ENCODE measurements at regions not wholly inside any gene's neighbourhood (a gene's known extent, or its start where the extent isn't known, plus 50 kb on each side); places are given as distances from the start of the nearest gene placed in this dataset.

DNA sequence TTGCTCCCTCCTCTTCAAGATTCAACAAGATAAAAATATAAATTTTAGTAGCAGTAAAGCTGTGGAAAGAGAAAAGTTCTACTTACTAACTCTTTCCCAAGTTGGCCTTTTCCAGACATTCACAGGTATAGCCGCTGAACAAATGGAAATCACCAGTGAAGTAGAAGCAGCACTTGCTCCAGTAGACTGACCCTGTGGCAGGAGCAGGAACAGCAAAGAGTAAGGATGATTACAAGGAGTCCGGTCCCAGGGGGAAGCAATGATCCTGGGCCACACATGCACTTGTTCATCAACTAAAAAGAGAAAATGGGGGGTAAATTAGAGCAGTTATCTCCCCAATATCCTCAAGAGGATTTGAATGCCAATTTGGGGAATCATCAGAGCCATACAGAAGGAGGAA, 184.9 kb downstream of the NAF1 start:
- TF ChIP-seq, protein P1, sequence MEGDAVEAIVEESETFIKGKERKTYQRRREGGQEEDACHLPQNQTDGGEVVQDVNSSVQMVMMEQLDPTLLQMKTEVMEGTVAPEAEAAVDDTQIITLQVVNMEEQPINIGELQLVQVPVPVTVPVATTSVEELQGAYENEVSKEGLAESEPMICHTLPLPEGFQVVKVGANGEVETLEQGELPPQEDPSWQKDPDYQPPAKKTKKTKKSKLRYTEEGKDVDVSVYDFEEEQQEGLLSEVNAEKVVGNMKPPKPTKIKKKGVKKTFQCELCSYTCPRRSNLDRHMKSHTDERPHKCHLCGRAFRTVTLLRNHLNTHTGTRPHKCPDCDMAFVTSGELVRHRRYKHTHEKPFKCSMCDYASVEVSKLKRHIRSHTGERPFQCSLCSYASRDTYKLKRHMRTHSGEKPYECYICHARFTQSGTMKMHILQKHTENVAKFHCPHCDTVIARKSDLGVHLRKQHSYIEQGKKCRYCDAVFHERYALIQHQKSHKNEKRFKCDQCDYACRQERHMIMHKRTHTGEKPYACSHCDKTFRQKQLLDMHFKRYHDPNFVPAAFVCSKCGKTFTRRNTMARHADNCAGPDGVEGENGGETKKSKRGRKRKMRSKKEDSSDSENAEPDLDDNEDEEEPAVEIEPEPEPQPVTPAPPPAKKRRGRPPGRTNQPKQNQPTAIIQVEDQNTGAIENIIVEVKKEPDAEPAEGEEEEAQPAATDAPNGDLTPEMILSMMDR (IDR thresholded peaks at IDR 0.05; ENCODE audit: low read depth, low read length), result no peak
- TF ChIP-seq POLR2A (IDR thresholded peaks at IDR 0.05; ENCODE audit: extremely low read depth, insufficient read length), result no peak
- TF ChIP-seq, protein P2, sequence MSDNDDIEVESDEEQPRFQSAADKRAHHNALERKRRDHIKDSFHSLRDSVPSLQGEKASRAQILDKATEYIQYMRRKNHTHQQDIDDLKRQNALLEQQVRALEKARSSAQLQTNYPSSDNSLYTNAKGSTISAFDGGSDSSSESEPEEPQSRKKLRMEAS (IDR thresholded peaks at IDR 0.05; ENCODE audit: low read depth, low read length), result no peak

All from NB4 (cell line).